ENCODE measurements at regions not wholly inside any gene's neighbourhood (a gene's known extent, or its start where the extent isn't known, plus 50 kb on each side); places are given as distances from the start of the nearest gene placed in this dataset.

GRCh38 chr2:576292-576691 lies 100.9 kb downstream of the TMEM18 start:
- CTCF ChIA-PET, result interaction anchor here (0.7 kb wide), 1 partner anchor 9 kb away, joined by 3 read pairs; no protein-coding TSS in a partner anchor
- H3K27ac Mint-ChIP-seq, result no peak overlapping the region
- no peak for DNase-seq
- H3K4me3 Mint-ChIP-seq, result no peak overlapping the region
- no peaks in the 10 kb centered on the region for H3K4me1 Mint-ChIP-seq
- peaks cover 9% of the 10 kb centered on the region for H3K9me3 Mint-ChIP-seq
- H3K27me3 Mint-ChIP-seq, result peaks cover 9% of the 10 kb centered on the region
- H3K36me3 Mint-ChIP-seq (ENCODE audit: low read depth), result no peaks in the 10 kb centered on the region
- POLR2A ChIA-PET, result no interaction called here

- no peak for DNase-seq
- POLR2A ChIA-PET, result no interaction called here
Observed at GRCh38 chr2:575727-576236, 101.4 kb downstream of the TMEM18 start.

GRCh38 chr2:575030-575726 lies 102.0 kb downstream of the TMEM18 start:
- DNase-seq, result no peak
- Mint-ChIP-seq H3K9me3 (peaks cover 9% of the 10 kb centered on the region), H3K4me1 (no peaks in the 10 kb centered on the region), H3K36me3 (ENCODE audit: low read depth) (no peaks in the 10 kb centered on the region), H3K27me3 (peaks cover 14% of the 10 kb centered on the region), H3K27ac (no peak overlapping the region), H3K4me3 (no peak overlapping the region)
- CTCF ChIA-PET, result interaction anchor here (0.7 kb wide), 1 partner anchor 10 kb away, joined by 3 read pairs; no protein-coding TSS in a partner anchor
- POLR2A ChIA-PET, result no interaction called here

More at GRCh38 chr2:575727-576236, 101.4 kb downstream of the TMEM18 start:
- Mint-ChIP-seq H3K27ac (no peak overlapping the region), H3K9me3 (peaks cover 9% of the 10 kb centered on the region), H3K36me3 (ENCODE audit: low read depth) (no peaks in the 10 kb centered on the region), H3K4me3 (no peak overlapping the region), H3K4me1 (no peaks in the 10 kb centered on the region), H3K27me3 (peaks cover 9% of the 10 kb centered on the region)
- CTCF ChIA-PET, result interaction anchor here (0.7 kb wide), 1 partner anchor 9 kb away, joined by 3 read pairs; no protein-coding TSS in a partner anchor

- Mint-ChIP-seq H3K27ac (no peak overlapping the region), H3K4me1 (no peaks in the 10 kb centered on the region), H3K27me3 (peaks cover 16% of the 10 kb centered on the region), H3K9me3 (peaks cover 9% of the 10 kb centered on the region), H3K4me3 (no peak overlapping the region), H3K36me3 (ENCODE audit: low read depth) (no peaks in the 10 kb centered on the region)
- DNase-seq, result no peak
- POLR2A ChIA-PET, result no interaction called here
- CTCF ChIA-PET, result no interaction called here
Observed at GRCh38 chr2:573805-574392, 103.3 kb downstream of the TMEM18 start.

- DNase-seq, result no peak
- H3K36me3 Mint-ChIP-seq (ENCODE audit: low read depth), result no peaks in the 10 kb centered on the region
- H3K27me3 Mint-ChIP-seq, result peaks cover 16% of the 10 kb centered on the region
- no peak overlapping the region for H3K27ac Mint-ChIP-seq
- no peak overlapping the region for H3K4me3 Mint-ChIP-seq
- ChIA-PET POLR2A (no interaction called here), CTCF (no interaction called here)
- H3K4me1 Mint-ChIP-seq, result no peaks in the 10 kb centered on the region
- peaks cover 9% of the 10 kb centered on the region for H3K9me3 Mint-ChIP-seq
Observed at GRCh38 chr2:573025-573424, 104.2 kb downstream of the TMEM18 start.

- POLR2A ChIA-PET, result no interaction called here
- H3K27ac Mint-ChIP-seq, result no peak overlapping the region
- no peak for DNase-seq
- CTCF ChIA-PET, result no interaction called here
- H3K36me3 Mint-ChIP-seq (ENCODE audit: low read depth), result no peaks in the 10 kb centered on the region
- H3K27me3 Mint-ChIP-seq, result peaks cover 13% of the 10 kb centered on the region
- H3K4me3 Mint-ChIP-seq, result no peak overlapping the region
- H3K4me1 Mint-ChIP-seq, result no peaks in the 10 kb centered on the region
- no peaks in the 10 kb centered on the region for H3K9me3 Mint-ChIP-seq
Observed at GRCh38 chr2:569681-570080, 107.5 kb downstream of the TMEM18 start.

- ChIA-PET POLR2A (no interaction called here), CTCF (no interaction called here)
- H3K27ac Mint-ChIP-seq, result no peak overlapping the region
- no peaks in the 10 kb centered on the region for H3K4me1 Mint-ChIP-seq
- H3K27me3 Mint-ChIP-seq, result peaks cover 13% of the 10 kb centered on the region
- no peak overlapping the region for H3K4me3 Mint-ChIP-seq
- H3K9me3 Mint-ChIP-seq, result no peaks in the 10 kb centered on the region
- H3K36me3 Mint-ChIP-seq (ENCODE audit: low read depth), result no peaks in the 10 kb centered on the region
- DNase-seq, result no peak
Observed at GRCh38 chr2:568639-569235, 108.5 kb downstream of the TMEM18 start.

GRCh38 chr2:567865-568638 lies 109.2 kb downstream of the TMEM18 start:
- H3K4me3 Mint-ChIP-seq, result no peak overlapping the region
- ChIA-PET POLR2A (no interaction called here), CTCF (no interaction called here)
- no peaks in the 10 kb centered on the region for H3K4me1 Mint-ChIP-seq
- DNase-seq, result no peak
- no peaks in the 10 kb centered on the region for H3K9me3 Mint-ChIP-seq
- H3K27ac Mint-ChIP-seq, result no peak overlapping the region
- no peaks in the 10 kb centered on the region for H3K36me3 Mint-ChIP-seq (ENCODE audit: low read depth)
- H3K27me3 Mint-ChIP-seq, result peaks cover 13% of the 10 kb centered on the region

- no peaks in the 10 kb centered on the region for H3K4me1 Mint-ChIP-seq
- ChIA-PET POLR2A (no interaction called here), CTCF (no interaction called here)
- peaks cover 13% of the 10 kb centered on the region for H3K27me3 Mint-ChIP-seq
- no peak for DNase-seq
- no peaks in the 10 kb centered on the region for H3K36me3 Mint-ChIP-seq (ENCODE audit: low read depth)
- H3K9me3 Mint-ChIP-seq, result no peaks in the 10 kb centered on the region
- no peak overlapping the region for H3K4me3 Mint-ChIP-seq
- no peak overlapping the region for H3K27ac Mint-ChIP-seq
Observed at GRCh38 chr2:567496-567864, 109.7 kb downstream of the TMEM18 start.

GRCh38 chr2:566379-567313 lies 110.6 kb downstream of the TMEM18 start:
- Mint-ChIP-seq H3K36me3 (ENCODE audit: low read depth) (no peaks in the 10 kb centered on the region), H3K4me3 (no peak overlapping the region), H3K4me1 (no peaks in the 10 kb centered on the region), H3K27ac (no peak overlapping the region), H3K9me3 (no peaks in the 10 kb centered on the region), H3K27me3 (peaks cover 8% of the 10 kb centered on the region)
- ChIA-PET CTCF (no interaction called here), POLR2A (no interaction called here)
- no peak for DNase-seq

- no peak overlapping the region for H3K27ac Mint-ChIP-seq
- H3K36me3 Mint-ChIP-seq (ENCODE audit: low read depth), result no peaks in the 10 kb centered on the region
- no peaks in the 10 kb centered on the region for H3K9me3 Mint-ChIP-seq
- CTCF ChIA-PET, result no interaction called here
- no peak for DNase-seq
- H3K27me3 Mint-ChIP-seq, result peaks cover 1% of the 10 kb centered on the region
- POLR2A ChIA-PET, result no interaction called here
- H3K4me1 Mint-ChIP-seq, result no peaks in the 10 kb centered on the region
- H3K4me3 Mint-ChIP-seq, result no peak overlapping the region
Observed at GRCh38 chr2:564471-565181, 112.6 kb downstream of the TMEM18 start.

GRCh38 chr2:563512-563911 lies 113.7 kb downstream of the TMEM18 start:
- ChIA-PET CTCF (no interaction called here), POLR2A (no interaction called here)
- no peaks in the 10 kb centered on the region for H3K36me3 Mint-ChIP-seq (ENCODE audit: low read depth)
- H3K9me3 Mint-ChIP-seq, result no peaks in the 10 kb centered on the region
- no peak overlapping the region for H3K4me3 Mint-ChIP-seq
- no peak overlapping the region for H3K27ac Mint-ChIP-seq
- no peak for DNase-seq
- no peaks in the 10 kb centered on the region for H3K4me1 Mint-ChIP-seq
- H3K27me3 Mint-ChIP-seq, result peaks cover 1% of the 10 kb centered on the region

All from activated CD4-positive, alpha-beta memory T cell treated with anti-CD3 and anti-CD28 coated beads, Interleukin-2, amount 10 ng/mL, durations not matched to agents 7 days and 5 days (primary cell).